Activated naive CD8-positive, alpha-beta T cell treated with anti-CD3 and anti-CD28 coated beads, Interleukin-2, amount 50 U/mL, for 16 hours (primary cell): ENCODE measurements at regions not wholly inside any gene's neighbourhood (a gene's known extent, or its start where the extent isn't known, plus 50 kb on each side); places are given as distances from the start of the nearest gene placed in this dataset.

ENCODE experiments used
- DNase-seq: peaks from one replicate; pipeline ENCODE4 v3.0.0-alpha.2; 2020; ENCODE audit warnings: low read depth, low spot score

- no peak for DNase-seq
Measured at GRCh38 chr10:88023676-88024075, 160.3 kb downstream of the PTEN start.

GRCh38 chr10:88026031-88026430 lies 162.6 kb downstream of the PTEN start:
- no peak for DNase-seq

GRCh38 chr10:88027570-88027969 lies 164.1 kb downstream of the PTEN start:
- no peak for DNase-seq

GRCh38 chr10:88028072-88028471 lies 164.6 kb downstream of the PTEN start:
- no peak for DNase-seq

GRCh38 chr10:88028654-88029053 lies 165.2 kb downstream of the PTEN start:
- DNase-seq: no peak

- no peak for DNase-seq
Measured at GRCh38 chr10:88032566-88032965, 169.1 kb downstream of the PTEN start.

GRCh38 chr10:88033385-88033784 lies 170.0 kb downstream of the PTEN start:
- no peak for DNase-seq

GRCh38 chr10:88033793-88034192 lies 170.4 kb downstream of the PTEN start:
- no peak for DNase-seq

- DNase-seq: no peak
Measured at GRCh38 chr10:88036126-88036525, 172.7 kb downstream of the PTEN start.

GRCh38 chr10:88037623-88038022 lies 174.2 kb downstream of the PTEN start:
- DNase-seq: no peak

GRCh38 chr10:88038268-88038667 lies 174.8 kb downstream of the PTEN start:
- DNase-seq: no peak

- no peak for DNase-seq
Measured at GRCh38 chr10:88039496-88040200, 176.2 kb downstream of the PTEN start.

GRCh38 chr10:88041243-88042159 lies 178.1 kb downstream of the PTEN start:
- no peak for DNase-seq

- DNase-seq: no peak
Measured at GRCh38 chr10:88042160-88043100, 179.0 kb downstream of the PTEN start.

GRCh38 chr10:88045096-88045495 lies 181.7 kb downstream of the PTEN start:
- no peak for DNase-seq

- no peak for DNase-seq
Measured at GRCh38 chr10:88045656-88046415, 182.4 kb downstream of the PTEN start.

GRCh38 chr10:88047579-88047978 lies 184.2 kb downstream of the PTEN start:
- DNase-seq: no peak

GRCh38 chr10:88048312-88048711 lies 184.9 kb downstream of the PTEN start:
- no peak for DNase-seq

- no peak for DNase-seq
Measured at GRCh38 chr10:88049204-88049603, 185.8 kb downstream of the PTEN start.

GRCh38 chr10:88057720-88058119 lies 194.3 kb downstream of the PTEN start:
- no peak for DNase-seq

GRCh38 chr10:88058750-88059149 lies 195.3 kb downstream of the PTEN start:
- DNase-seq: no peak
